Stimulated activated CD8-positive, alpha-beta memory T cell treated with anti-CD3 and anti-CD28 coated beads, Interleukin-4, amount 100 ng/mL, for 24 hours (primary cell): ENCODE measurements at regions not wholly inside any gene's neighbourhood (a gene's known extent, or its start where the extent isn't known, plus 50 kb on each side); places are given as distances from the start of the nearest gene placed in this dataset.
"Not testable (repeated sequence)": the region's sequence is repeated elsewhere in the genome, so short reads cannot be mapped to it uniquely, and the experiment has no call there.

Experiments
- DNase-seq: peaks from one replicate; pipeline ENCODE4 v3.0.0-alpha.2; 2020; ENCODE audit warnings: low read depth

GRCh38 chr7:131858611-131859010 lies 302.2 kb upstream of the PODXL start:
- DNase-seq = no peak

DNA sequence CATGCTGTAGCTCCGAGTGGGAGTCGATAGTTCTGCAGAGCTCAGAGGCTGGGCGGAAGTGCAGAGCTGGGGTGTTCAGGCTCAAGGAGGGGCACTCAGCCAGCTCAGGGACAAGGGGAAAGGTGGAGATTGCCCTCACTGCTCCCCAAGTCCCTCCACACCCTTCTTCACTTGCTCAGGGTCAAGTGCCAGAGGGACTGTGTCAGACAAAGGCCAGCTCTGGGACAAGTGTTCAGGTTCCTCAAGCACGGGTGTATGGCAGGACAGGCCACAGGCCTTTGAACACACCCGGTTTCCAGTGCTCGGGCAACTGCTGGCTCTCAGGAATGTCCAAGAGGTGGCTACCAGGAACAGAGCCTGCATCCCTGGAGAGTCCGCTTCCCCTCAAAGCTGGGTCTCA lies 293.0 kb upstream of the PODXL start:
- no peak for DNase-seq

- no peak for DNase-seq
Measured at GRCh38 chr7:131848033-131848432, 291.6 kb upstream of the PODXL start.

GRCh38 chr7:131845573-131846314 lies 289.3 kb upstream of the PODXL start:
- no peak for DNase-seq

GRCh38 chr7:131844369-131844768 lies 287.9 kb upstream of the PODXL start:
- no peak for DNase-seq

- DNase-seq = no peak
Measured at GRCh38 chr7:131843898-131844331, 287.5 kb upstream of the PODXL start.

- DNase-seq = no peak
Measured at GRCh38 chr7:131839967-131840690, 283.7 kb upstream of the PODXL start.

- DNase-seq = no peak
Measured at GRCh38 chr7:131836733-131837132, 280.3 kb upstream of the PODXL start.

DNA sequence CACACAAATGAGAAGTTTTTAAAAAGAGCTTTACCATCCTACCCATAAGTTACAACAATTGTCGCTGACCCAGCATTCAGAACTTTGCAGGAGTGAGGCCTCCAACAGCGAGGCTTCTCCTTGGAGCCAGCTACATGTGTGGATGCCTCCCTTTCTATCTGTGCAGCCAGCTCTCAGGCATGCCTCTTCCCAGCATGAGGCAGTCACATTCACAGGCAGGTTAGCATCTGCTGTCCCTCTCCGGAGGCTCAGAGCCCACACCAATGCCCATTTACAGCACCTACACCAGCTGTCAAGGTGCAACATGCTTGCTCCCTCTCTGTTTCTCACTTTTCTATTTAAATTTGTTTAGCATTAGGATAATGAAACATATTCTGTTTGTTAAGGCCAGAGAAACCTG lies 278.7 kb upstream of the PODXL start:
- no peak for DNase-seq

- no peak for DNase-seq
Measured at GRCh38 chr7:131830681-131831080, 274.3 kb upstream of the PODXL start.

- no peak for DNase-seq
Measured at GRCh38 chr7:131829947-131830558, 273.6 kb upstream of the PODXL start.

DNA sequence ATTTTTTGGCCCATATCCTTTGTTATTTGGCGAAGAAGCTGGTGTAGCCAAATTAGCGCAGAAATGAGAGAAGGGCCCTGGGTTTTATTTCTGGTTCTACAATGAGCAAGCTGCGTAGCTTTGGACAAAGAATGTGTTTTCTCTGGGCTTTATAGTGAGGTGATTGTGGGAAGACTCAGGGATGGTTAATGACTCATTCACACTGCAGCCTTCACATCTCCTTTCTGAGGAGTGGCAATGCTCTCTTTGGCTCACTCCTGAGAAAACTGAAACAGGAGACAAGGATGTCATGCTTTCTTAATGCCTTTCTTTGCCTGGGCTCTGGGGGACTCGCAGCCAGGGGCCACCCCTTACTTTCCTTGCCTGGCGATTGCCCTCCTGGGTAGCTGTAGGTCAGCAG lies 271.0 kb upstream of the PODXL start:
- no peak for DNase-seq

DNA sequence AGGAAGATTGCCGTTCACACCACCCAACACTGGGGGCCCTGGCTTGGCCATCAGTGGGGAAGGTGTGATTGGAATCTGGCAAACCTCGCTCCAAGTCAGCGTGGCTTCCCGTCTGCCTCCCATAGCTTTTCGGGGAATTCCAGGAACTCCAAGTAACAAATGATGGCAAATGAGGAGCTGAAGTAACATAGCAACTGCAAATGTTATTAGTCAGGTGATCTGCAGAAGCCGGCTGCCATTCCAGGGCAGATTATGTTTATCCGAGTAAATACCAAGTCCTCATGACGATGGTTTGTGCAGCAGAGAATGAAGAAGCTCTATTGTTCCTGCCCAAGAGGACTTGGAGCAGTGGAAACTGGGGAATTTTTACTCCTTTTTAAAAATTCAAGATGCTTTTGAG lies 270.5 kb upstream of the PODXL start:
- DNase-seq = no peak

- DNase-seq = not testable (repeated sequence)
Measured at GRCh38 chr7:131823961-131824440, 267.6 kb upstream of the PODXL start.

- DNase-seq = no peak
Measured at GRCh38 chr7:131819891-131820290, 263.5 kb upstream of the PODXL start.

- DNase-seq = no peak
Measured at GRCh38 chr7:131816391-131817007, 260.1 kb upstream of the PODXL start.

DNA sequence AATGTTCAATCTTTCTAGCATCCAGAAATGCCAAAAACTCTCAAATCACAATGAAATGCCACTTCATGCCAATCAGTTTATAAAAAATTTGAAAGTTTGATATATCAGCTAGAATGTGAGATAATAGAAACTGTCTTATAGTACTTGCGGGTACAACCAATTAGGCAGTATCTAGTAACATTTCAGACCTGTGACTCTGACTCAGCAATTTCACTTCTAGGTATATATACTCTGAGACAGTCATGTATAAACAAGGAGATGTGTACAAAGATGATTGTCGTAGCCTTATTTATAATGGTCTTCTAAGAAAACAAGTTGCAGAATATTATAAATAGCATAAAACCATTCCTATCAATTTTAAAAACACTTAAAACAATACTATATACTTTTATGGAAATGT lies 252.3 kb upstream of the PODXL start:
- no peak for DNase-seq

DNA sequence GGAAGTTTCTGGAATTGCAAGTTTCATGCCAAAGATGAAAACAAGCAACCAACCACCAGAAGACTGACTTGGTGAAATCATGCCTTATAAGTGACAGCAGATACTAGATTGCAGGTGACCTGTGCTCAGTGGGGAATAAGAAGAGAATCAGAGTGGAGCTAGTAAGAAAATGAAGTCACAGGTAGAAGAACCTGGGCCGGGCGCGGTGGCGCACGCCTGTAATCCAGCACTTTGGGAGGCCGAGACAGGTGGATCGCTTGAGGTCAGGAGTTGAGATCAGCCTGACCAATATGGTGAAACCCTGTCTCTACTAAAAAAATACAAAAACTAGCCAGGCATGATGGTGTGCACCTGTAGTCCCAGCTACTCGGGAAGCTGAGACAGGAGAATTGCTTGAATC lies 251.7 kb upstream of the PODXL start:
- DNase-seq = not testable (repeated sequence)

- DNase-seq = no peak
Measured at GRCh38 chr7:131803816-131804215, 247.4 kb upstream of the PODXL start.

DNA sequence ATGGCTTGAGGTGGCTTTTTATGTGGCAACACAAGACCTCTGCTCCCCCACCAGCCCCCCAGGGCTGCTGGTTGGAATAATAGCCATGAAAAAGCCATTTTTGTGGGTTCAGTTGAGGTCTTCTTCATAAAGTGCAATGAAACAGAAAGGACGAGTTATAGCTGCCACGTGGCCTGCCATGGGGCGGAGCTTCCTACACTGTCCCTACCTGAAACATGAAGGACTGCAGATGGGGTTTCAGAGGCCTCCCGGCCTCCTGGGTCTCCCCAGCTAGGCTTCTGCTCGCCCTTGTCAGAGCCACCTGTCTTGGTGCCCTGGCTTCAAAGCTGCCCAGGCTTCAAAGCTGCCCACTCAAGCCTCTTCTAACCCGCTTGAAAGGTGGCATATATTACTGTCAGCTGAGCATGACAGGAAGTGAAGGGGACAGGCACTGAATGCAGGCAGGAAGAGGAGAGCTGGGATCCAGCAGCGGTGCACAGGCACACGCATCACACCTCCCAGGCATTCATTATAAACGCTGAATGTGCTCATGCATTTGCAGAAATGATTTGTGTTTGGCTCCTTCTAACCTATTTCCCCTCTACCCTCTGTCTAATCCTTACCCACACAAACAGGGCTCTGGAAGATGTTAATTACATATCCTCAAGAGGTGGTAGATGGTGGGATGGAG lies 245.9 kb upstream of the PODXL start:
- no peak for DNase-seq

DNA sequence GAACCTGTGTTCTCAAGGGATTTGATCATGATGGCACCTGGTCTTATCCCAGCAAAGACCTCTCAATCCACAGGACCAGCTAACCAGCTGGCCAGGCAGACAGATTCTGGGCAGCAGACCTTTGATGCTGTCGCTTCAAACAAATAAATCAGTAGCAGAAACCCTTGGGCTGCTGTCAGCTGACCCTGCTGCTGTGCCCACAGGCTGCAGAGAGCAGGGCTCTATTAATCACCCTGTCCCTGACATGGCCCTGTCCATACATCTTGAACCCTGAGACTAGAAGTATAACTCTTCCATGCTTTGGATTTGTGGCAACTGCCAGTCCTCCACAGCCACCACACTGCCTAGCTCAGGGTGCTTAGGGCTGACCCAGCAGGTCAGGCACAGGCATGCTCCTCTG lies 244.1 kb upstream of the PODXL start:
- DNase-seq = no peak

GRCh38 chr7:131800008-131800407 lies 243.6 kb upstream of the PODXL start:
- no peak for DNase-seq
